Right renal cortex interstitium (tissue), 3 donors: ENCODE measurements at regions not wholly inside any gene's neighbourhood (a gene's known extent, or its start where the extent isn't known, plus 50 kb on each side); places are given as distances from the start of the nearest gene placed in this dataset.

Source experiments
- DNase-seq, 3 donors: peaks; one replicate each; pipeline ENCODE4 v3.0.0-alpha.2; 2013; ENCODE audit warnings: low read depth in 3 of 3, low spot score in 2 of 3

DNA sequence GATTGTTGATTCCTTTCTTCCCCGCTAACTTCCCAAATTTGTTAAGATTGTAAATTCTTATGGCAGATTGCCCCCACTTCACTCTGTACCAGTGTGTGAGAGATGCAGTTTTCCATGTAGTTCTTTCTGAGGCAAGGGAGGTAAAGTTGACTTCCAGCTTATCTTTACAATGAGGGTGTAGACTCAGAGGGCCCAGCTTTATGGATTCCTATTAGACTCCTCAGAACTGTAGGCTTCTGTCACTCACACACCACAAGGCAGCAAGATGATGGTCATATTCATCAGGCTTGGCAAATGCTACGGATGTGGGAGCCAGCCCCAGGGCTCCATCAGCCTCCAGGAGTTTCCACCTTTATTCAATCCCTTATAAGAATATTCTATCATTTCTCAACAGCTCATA, 461.9 kb upstream of the KLF4 start:
- DNase-seq, result no peak

DNA sequence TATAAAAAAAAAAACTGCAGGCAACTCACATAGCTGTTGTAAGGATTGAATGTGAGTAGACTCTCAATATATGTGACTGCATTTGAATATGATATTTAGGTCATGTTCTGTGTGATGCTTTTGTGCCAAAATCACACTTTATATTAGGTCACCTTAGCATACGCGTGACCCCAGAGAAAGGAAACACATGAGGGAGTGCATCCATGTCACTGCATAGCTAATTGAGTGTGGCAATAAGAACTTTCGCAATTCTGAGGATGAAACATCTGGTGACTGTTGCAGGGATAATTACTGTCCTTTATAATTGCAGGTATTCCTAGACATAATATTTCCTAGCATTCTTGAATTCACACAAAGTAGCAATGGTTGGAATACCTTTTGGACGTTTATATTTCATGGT, 459.5 kb upstream of the KLF4 start:
- DNase-seq, result no peak

DNA sequence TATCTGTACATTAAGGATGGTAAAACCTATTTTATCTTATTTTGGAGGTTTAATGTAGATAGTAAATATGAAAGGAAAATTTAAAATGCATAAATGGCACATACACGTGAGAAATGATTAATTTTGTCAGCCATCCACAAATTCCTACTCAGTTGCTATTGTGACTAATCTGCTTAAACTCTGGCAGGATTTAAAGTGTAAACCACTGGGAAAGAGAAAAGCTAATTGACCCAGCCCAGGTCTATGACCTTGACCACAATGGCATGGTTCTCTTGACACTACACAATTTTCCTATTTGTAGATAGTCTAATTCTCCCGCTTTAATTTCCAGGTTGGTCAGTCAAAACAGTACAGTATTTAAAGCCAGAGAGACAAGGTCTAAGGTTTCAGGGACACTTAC, 459.0 kb upstream of the KLF4 start:
- no peak for DNase-seq

DNA sequence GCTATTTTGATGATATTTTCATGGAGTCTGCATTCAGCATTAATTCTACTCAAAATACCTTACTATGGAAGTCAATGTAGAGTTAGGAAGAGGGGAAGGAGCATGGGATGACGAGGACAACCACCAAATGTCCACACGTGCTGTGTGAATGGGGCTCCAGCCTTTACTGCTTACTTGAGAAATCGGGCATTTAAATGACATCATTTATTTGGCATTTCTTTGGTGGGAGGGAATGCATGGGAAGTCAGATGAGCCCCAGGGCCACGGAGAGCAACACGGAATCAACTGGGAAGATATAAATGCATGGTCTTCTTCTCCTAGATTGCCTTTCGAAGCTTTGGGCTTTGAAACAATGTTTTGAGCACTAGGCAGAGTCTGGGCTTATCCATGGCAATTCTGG, 458.5 kb upstream of the KLF4 start:
- no peak for DNase-seq

DNA sequence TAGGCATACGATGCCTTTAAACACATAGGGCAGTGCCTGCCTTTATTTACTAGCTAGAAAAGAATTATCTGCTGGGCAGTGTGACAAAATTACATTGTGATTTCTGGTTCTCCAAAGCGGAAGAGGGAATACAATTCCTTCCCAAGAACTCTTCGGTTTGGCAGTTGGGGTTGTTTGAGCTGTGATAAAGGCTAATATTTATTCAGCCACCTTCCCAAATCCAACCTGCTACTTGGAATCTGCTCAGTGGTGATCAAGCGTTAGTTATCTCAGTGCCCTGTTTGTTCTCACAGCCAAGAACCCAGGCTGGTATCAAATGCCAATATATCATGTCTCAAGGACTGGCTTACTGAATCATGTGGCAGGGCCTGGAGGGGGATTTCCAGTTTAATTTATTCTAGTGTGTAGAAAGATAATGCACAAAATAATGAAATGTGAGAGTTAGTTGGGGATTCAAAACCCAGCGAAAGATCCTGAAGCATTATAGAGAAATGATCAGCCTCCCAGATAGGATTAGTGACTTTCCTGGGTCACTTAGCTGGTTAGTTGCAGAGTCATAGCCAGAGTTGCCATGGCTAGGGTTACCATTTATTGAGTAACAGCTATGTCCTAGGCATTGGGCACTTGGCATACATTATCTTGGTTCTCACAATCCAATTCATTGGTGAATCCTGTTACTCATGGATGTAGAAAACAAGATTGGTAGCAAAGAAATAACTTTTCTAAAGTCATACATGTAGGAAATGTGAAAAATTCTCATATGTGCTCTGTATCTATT, 457.0 kb upstream of the KLF4 start:
- DNase-seq, result no peak

DNA sequence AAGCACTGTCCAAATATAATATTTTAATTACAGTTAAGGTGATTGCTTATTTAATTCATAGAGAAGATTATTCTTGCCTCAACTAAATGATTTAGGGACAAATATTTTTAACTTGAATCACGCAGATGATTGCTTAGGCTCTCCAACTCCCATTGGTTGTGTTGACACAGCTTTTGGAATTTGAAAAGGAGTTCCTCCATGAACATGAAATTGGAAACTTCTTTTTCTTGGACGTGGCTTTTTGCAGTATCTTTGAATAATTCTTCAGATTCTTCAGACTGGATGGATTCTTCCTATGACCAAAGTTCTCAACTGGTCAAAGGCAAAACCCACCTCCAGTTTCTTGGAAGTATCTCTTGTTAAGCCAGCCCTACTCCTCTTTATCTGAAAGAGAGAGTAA, 456.4 kb upstream of the KLF4 start:
- DNase-seq, result no peak

DNA sequence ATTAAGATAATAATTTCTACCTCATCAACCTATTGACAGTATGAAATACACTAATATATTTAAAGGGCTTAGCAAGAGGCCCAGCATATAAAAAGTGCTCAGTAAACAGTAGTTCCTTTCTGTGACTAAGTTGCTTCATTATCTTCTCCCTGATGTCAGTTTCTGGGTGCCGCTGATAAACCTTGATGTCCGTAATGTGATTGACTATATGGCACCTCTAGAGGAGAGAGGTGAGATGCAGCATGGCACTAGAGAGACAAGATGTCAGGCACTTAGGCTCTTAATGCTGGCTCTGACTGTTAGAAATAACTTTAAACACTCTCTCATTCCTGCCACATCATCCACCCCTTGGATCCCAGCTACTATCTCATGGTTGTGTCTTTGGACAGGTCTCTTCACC, 455.9 kb upstream of the KLF4 start:
- DNase-seq, result no peak

DNA sequence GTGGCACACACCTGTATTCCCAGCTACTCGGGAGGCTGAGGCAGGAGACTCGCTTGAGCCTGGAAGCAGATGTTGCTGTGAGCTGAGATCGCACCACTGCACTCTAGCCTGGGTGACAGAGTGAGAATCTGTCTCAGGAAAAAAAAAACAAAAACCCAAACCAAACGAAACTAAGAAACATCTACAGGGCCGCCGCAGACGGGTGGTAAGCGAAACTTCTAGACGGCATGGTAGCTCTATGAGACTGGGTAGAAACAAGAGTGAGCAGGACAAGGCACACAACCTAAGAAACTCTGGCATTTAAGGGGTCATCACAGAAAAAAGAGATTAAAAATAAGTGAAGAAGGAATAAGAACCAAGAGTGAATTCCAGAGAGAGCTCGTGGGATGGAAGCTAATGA, 454.8 kb upstream of the KLF4 start:
- no peak for DNase-seq

DNA sequence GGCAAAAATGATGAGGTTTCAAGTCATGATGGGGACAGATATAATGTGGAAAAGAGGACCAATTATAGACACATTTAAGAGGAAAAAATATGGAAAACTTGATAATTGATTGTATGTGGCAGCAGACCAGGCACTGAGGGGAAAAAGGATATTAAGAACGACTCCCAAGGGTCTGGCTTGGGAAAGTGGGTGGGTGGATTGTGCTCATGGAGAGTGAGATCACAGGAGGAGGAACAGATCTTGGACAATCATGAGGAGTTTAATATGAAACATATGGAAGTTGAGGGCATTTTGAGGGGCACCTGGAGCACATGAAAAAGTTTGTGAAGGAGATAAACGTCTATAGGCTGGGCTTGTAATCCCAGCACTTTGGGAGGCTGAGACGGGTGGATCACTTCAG, 454.3 kb upstream of the KLF4 start:
- no peak for DNase-seq

DNA sequence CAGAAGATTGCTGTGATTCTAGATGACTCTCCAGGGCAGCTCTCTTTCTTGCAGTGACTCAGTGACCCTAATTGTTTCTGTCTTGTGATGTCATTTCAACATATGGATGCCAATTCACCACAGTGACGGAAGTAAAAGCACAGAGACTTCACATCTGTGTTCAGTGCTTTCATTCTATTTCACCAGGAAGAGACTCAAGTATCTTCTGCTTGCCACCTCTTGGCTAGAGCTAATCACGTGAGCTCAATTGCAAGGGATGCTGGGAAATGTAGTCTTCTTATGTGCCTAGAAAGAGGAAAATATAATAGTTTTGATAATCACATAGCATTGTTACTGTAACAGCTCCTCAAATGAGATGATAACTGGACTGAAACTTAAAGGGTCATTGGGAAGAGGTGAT, 453.3 kb upstream of the KLF4 start:
- DNase-seq, result no peak

DNA sequence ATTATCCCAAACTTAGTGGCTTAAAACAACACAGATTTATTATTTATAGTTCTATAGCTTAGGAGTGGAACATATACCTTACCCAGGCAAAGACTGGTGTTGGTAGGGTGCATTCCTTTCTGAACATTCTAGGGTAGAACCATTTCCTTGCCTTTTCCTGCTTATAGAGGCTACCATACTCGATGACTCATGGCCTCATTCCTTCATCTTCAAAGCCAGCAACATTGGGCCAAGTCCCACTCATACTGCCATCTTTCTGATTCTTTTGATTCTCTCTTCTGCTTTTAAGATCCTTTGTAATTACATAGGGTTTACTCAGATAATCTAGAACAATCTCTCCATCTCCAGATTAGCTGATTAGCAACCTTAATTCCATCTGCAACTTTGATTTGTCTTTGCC, 452.7 kb upstream of the KLF4 start:
- DNase-seq, result no peak

DNA sequence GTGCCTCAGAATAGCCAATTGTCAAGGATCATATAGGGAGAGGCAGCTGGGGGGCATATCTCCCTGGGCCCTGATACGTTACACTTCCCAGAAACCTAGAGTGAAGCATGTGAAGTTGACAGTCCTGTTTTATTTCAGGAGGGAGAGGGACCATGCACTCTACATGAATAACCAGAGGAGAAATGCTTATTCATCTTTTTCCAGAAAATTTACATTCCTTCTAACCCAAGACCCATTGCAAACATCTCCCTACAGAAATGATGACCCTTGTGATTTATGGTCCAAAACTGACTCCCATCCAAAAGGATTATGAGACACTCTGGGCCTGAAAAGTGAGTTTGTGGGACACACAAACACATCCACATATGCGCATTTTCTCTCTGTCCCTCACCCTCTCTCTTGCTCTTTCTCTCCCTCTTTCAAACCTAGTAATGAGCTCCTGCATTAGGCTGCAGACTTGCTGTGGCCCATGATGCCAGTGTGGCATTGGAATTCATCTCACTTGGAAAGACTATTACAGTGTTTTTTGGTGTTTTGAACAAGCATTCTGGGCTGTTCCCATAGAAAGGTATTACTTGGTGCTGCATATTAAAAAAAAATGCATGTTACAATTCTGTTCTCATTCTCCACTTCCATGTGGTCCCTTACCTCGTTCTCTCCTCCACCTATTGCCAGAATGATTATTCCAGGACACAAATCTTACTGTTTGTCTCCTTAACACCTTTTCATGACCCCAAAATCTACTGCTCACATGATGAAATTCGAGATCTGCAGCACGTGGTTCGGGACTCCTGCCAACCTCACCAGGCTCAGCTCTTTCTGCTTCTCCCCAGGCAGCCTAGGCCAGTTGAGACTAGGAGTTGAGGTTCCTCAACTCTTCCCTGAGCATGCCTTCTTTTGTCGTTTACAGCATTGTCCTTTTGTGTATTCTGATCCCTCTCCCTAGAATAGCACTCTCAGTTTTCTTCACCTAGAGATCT, 451.3 kb upstream of the KLF4 start:
- no peak for DNase-seq

DNA sequence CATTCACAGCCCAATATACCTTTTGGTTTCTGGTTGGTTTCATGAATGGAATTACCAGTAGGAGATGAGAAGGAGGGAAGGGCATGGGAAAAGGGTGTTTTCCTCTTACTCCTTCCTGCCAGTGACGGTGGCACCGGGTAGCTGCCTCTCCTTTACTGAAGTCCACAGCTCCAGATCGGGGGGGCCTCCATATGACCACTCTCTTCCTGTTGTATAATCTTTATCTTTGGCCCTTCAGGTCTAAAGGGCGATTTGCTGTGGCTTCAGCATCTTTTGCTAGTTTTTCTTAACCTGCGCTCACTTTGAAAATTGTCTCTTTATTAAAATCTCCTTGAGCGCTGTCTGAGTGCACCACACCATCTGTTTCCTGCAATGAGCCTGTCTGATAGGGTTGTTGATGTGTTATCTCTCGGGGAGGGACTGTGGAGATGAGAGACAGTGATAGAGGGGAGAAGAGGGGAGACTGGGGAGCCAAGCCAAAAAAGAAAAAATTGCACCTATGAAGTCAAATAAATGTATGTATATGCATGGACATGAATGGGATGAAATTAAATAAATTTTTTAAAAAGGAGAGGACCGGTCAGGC, 449.3 kb upstream of the KLF4 start:
- no peak for DNase-seq

DNA sequence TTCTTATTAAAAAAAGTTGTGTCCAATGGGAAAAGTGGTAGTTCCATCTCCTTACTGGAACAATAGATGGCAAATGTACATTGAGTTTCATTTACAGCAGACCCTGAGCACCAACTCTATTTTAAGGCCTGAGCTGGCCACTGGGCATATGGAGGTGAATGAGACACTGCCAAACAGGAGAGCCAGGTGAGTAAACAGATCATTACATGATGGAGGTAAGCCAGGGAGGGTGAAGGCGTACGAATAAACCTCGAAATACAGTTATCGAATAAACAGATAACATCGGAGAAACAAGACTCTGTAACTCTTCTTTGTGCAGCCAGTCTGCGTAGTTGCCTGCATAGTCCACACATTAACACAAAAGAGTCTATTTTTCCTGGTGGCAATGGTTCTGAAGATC, 446.4 kb upstream of the KLF4 start:
- no peak for DNase-seq

DNA sequence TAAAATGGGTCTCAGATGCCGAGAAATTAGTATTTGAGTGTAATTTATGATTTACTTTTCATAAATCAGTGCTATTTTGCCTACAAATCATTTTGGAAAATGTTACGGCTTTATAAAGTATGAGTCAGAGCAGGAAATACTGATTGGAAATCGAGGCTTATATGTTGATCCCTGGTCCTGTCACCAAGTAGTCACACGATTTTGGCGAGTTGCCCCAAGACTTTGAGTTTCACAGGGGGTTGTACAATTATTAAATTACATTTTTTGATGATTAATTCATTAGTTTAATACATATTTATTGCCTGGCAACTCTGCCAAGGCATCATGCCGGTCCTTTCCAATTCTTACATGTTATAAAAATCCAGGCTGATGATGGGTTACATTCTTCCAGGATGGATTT, 443.9 kb upstream of the KLF4 start:
- no peak for DNase-seq

DNA sequence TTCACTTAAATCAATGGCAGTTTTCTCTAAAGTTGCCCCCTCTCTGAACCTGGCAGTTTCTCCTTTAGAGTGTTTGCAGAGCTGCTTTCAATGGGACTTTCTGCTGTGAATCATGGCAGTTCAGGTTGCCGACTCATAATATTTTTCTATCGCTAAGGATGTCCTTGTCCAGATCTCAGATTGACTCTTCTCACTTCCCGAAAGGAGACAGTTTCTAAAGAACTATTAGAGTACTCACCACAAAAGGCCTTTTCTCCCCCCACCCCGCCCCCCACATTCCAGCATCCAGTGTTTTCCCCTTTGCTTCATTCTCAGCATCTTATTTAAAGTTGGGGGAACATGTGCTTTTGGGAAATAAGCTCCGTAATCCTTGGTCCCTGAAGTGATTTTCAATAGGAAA, 443.5 kb upstream of the KLF4 start:
- DNase-seq, result no peak

DNA sequence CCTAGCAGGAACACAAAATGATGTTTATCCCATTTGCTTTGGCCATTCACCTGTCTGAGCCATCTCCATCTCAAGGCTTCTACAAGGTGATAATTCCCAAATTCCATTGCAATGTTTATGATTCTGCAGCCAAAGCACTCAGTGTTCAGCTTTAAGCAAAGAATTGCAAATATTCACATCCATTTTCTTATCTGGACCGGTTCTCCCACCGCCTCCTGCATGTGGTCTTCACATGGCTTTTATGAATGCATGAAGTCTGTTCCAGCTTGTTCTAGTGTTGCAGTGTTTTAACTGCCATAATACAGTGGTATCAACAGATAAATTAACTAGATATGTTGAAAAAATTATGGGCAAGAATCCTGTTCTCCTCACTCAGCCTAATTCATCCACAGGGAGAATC, 443.0 kb upstream of the KLF4 start:
- DNase-seq, result no peak

DNA sequence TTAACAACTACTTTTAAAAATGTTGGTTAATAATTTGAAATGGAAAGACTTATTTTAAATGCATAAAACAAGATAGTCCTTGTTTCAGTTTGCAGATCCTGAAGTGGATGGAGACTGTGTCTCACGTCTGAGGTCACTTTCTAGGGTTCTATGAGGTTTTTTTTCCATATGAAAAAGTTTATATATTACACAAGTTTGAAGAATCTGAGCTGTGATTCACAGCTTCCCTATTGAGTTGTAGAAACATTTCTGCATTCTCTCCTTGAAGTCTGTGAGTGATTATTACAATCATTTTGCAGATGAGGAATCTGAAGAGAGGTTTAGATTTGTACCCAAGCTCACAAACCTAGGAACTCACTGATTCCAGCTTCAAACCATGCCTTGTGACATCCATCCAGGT, 442.5 kb upstream of the KLF4 start:
- DNase-seq, result no peak

DNA sequence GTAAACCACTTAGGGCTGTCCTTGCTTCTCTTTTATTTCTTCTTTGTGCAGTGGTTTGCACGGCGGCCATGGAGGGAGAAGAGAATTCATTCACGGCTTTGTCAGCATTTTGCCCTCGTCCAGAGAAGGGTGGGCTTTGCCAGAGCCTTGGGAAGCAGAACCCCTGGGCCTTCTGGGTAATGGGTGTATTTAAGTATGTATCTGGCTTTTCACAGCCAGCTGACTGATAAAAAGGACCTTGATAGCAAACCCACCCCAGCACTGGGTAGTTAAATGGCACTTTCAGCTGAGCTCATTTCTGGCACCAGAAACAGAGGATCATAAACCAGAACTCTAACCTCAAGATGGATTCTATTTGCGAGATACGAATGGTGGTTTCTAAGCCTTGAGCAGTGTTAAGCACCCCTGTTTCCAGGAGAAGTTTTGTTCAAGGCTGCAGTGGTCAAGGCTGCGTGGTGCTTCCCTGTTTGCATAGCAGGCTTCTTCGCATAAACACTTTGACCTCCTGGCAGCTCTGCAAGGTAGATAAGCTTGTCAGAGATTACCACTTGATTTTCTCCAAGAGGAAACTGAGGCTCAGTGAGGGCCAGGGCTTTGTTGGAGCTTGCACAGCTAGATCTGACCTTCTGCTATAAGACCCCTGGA, 441.6 kb upstream of the KLF4 start:
- DNase-seq, result no peak

DNA sequence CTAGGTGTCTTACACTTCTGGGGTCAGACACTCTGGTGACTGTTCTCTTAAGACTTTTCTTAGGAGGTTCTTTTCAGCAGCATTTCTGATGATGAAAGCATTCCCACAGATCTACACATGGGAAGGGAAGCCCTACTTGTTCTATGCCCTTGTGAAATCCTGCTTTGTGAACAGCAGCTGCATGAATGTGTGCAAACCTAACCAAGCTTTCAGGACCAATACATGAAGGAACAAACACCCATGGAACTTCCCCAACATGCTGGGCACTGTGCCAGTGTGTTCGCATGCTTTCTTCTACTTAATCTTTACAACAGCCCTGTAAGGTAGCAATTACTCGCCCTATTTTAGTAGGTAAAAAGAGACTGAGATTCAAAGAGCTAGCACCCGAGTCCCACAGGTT, 439.9 kb upstream of the KLF4 start:
- DNase-seq, result no peak

DNA sequence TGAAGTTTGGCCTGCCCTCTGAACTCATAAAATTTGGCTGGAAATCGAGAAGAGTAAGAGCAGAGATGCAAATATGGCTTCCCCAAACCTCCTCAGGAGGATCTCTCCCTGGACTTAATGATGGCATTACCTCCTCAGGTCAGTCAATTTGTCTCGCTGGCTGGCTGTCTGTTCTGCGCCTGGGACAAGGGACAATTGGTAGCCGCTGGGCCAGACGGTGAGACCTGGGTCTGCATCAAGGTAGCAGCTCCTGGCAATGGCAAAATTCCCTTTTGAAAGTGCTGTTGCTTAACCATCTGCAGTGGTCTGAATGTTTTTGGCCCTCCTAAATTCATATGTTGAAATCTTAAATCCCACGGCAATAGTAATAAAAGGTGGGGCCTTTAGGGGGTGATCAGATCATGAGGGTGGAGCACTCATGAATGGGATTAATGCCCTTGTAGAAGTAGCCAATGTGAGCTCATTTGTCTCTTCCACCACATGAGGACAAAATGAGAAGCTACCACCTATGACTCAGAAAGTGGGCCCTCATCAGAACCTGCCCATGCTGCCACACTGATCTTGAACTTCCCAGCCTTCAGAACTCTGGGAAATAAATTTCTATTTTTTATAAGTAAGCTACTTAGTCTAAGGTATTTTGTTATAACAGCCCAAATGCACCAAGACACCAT, 439.3 kb upstream of the KLF4 start:
- no peak for DNase-seq
